Prostate gland (tissue), 2 donors: ENCODE measurements at regions not wholly inside any gene's neighbourhood (a gene's known extent, or its start where the extent isn't known, plus 50 kb on each side); places are given as distances from the start of the nearest gene placed in this dataset.

Experiments used
- CTCF ChIP-seq, 4 experiments: fragments of 200-600 bp in 2 of 4; fragments of 450-650 bp in 2 of 4; sonication (generic) in 2 of 4; IDR thresholded peaks; 1 replicate in 3 of 4; 2 replicates in 1 of 4; pipeline ENCODE4 v1.5.1; 2016 to 2019; ENCODE audit warnings: antibody characterized with exemption in 4 of 4, mild to moderate bottlenecking in 2 of 4, moderate library complexity in 2 of 4
- POLR2AphosphoS5 ChIP-seq: sonication (generic); formaldehyde crosslinking; IDR thresholded peaks from one replicate; pipeline ENCODE4 v1.6.1; 2017; ENCODE audit warnings: antibody characterized with exemption

- TF ChIP-seq CTCF (IDR thresholded peaks at IDR 0.05): no peak
- no peak for TF ChIP-seq POLR2AphosphoS5
Measured at GRCh38 chr2:5367321-5367720, 324.9 kb upstream of the SOX11 start.
